ENCODE measurements at regions not wholly inside any gene's neighbourhood (a gene's known extent, or its start where the extent isn't known, plus 50 kb on each side); places are given as distances from the start of the nearest gene placed in this dataset.

- no peak for ATAC-seq (ENCODE audit: insufficient number of reproducible peaks, low FRiP score, low read depth)
- H3K9me3 ChIP-seq: no peaks in the 10 kb centered on the region
- no peak overlapping the region for H3K4me3 ChIP-seq
- no peaks in the 10 kb centered on the region for H3K36me3 ChIP-seq
- H3K27ac ChIP-seq: no peak overlapping the region
- DNase-seq (ENCODE audit: low spot score): no peak
- no peaks in the 10 kb centered on the region for H3K27me3 ChIP-seq (replicated peaks; ENCODE audit: insufficient read depth)
- TF ChIP-seq, protein P1, sequence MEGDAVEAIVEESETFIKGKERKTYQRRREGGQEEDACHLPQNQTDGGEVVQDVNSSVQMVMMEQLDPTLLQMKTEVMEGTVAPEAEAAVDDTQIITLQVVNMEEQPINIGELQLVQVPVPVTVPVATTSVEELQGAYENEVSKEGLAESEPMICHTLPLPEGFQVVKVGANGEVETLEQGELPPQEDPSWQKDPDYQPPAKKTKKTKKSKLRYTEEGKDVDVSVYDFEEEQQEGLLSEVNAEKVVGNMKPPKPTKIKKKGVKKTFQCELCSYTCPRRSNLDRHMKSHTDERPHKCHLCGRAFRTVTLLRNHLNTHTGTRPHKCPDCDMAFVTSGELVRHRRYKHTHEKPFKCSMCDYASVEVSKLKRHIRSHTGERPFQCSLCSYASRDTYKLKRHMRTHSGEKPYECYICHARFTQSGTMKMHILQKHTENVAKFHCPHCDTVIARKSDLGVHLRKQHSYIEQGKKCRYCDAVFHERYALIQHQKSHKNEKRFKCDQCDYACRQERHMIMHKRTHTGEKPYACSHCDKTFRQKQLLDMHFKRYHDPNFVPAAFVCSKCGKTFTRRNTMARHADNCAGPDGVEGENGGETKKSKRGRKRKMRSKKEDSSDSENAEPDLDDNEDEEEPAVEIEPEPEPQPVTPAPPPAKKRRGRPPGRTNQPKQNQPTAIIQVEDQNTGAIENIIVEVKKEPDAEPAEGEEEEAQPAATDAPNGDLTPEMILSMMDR (IDR thresholded peaks at IDR 0.05): no peak
- H3K4me1 ChIP-seq (ENCODE audit: control insufficient read depth in 1 of 2, low read depth in 2 of 2): no peaks in the 10 kb centered on the region
Measured at GRCh38 chr6:98653179-98653578, 181.2 kb upstream of the POU3F2 start.

- no peak for ATAC-seq (ENCODE audit: insufficient number of reproducible peaks, low FRiP score, low read depth)
- TF ChIP-seq, protein P1 (IDR thresholded peaks at IDR 0.05): no peak
- no peaks in the 10 kb centered on the region for H3K36me3 ChIP-seq
- H3K4me3 ChIP-seq: no peak overlapping the region
- no peak for DNase-seq (ENCODE audit: low spot score)
- H3K27ac ChIP-seq: no peak overlapping the region
- no peaks in the 10 kb centered on the region for H3K4me1 ChIP-seq (ENCODE audit: control insufficient read depth in 1 of 2, low read depth in 2 of 2)
- H3K27me3 ChIP-seq (replicated peaks; ENCODE audit: insufficient read depth): no peaks in the 10 kb centered on the region
- no peaks in the 10 kb centered on the region for H3K9me3 ChIP-seq
Measured at GRCh38 chr6:98657764-98658163, 176.6 kb upstream of the POU3F2 start.

DNA sequence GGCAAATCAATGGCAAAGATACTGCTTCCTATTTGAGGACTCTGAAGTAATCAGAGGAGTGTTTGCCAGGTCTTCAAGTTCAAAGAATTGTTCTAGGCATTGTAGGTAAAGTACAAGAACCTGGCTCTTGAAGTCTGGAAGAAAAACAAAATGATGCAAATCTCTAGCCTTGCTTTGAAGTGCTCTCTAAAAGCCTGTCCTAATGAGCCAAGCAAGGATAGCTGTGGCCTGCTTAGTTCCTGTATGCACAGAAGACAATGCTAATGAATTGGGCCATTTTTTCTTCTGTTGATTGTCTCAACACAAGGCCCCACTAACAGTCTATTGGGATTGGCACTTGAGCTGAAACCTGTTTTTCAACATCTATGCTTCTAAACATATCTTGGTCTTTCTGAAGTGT is 165.0 kb upstream of the POU3F2 start:
- DNase-seq (ENCODE audit: low spot score) (no peak), ATAC-seq (ENCODE audit: insufficient number of reproducible peaks, low FRiP score, low read depth) (no peak)
- Histone ChIP-seq H3K4me3 (no peak overlapping the region), H3K27me3 (replicated peaks; ENCODE audit: insufficient read depth) (no peaks in the 10 kb centered on the region), H3K4me1 (ENCODE audit: control insufficient read depth in 1 of 2, low read depth in 2 of 2) (no peaks in the 10 kb centered on the region), H3K9me3 (no peaks in the 10 kb centered on the region), H3K36me3 (no peaks in the 10 kb centered on the region), H3K27ac (no peak overlapping the region)
- TF ChIP-seq, protein P1 (IDR thresholded peaks at IDR 0.05): no peak

GRCh38 chr6:98670045-98670746 is 164.2 kb upstream of the POU3F2 start:
- Histone ChIP-seq H3K4me3 (no peak overlapping the region), H3K27me3 (replicated peaks; ENCODE audit: insufficient read depth) (no peaks in the 10 kb centered on the region), H3K27ac (no peak overlapping the region), H3K36me3 (no peaks in the 10 kb centered on the region), H3K4me1 (ENCODE audit: control insufficient read depth in 1 of 2, low read depth in 2 of 2) (no peaks in the 10 kb centered on the region), H3K9me3 (no peaks in the 10 kb centered on the region)
- ATAC-seq (ENCODE audit: insufficient number of reproducible peaks, low FRiP score, low read depth): no peak
- DNase-seq (ENCODE audit: low spot score): no peak
- TF ChIP-seq, protein P1 (IDR thresholded peaks at IDR 0.05): no peak

GRCh38 chr6:98672681-98673475 is 161.5 kb upstream of the POU3F2 start:
- TF ChIP-seq, protein P1 (IDR thresholded peaks at IDR 0.05): no peak
- no peak for DNase-seq (ENCODE audit: low spot score)
- no peak for ATAC-seq (ENCODE audit: insufficient number of reproducible peaks, low FRiP score, low read depth)

More at GRCh38 chr6:98672681-98673475, 161.5 kb upstream of the POU3F2 start:
- Histone ChIP-seq H3K4me3 (no peak overlapping the region), H3K27me3 (replicated peaks; ENCODE audit: insufficient read depth) (no peaks in the 10 kb centered on the region), H3K27ac (no peak overlapping the region), H3K4me1 (ENCODE audit: control insufficient read depth in 1 of 2, low read depth in 2 of 2) (no peaks in the 10 kb centered on the region), H3K36me3 (no peaks in the 10 kb centered on the region), H3K9me3 (no peaks in the 10 kb centered on the region)
